ENCODE measurements at regions not wholly inside any gene's neighbourhood (a gene's known extent, or its start where the extent isn't known, plus 50 kb on each side); places are given as distances from the start of the nearest gene placed in this dataset.

- no peak overlapping the region for H3K4me3 ChIP-seq (replicated peaks; ENCODE audit: low read depth, low read length)
- no peak for TF ChIP-seq CTCF (IDR thresholded peaks at IDR 0.05; ENCODE audit: low read depth, low read length, missing control alignments)
- DNase-seq (ENCODE audit: extremely low read depth, low read depth) = no peak
These were observed 98.0 kb upstream of the RORA start for GRCh38 chr15:61327019-61327631.

GRCh38 chr15:61319892-61320291 is 90.8 kb upstream of the RORA start:
- TF ChIP-seq CTCF (IDR thresholded peaks at IDR 0.05; ENCODE audit: low read depth, low read length, missing control alignments) = no peak
- no peak overlapping the region for H3K4me3 ChIP-seq (replicated peaks; ENCODE audit: low read depth, low read length)
- DNase-seq (ENCODE audit: extremely low read depth, low read depth) = no peak

DNA sequence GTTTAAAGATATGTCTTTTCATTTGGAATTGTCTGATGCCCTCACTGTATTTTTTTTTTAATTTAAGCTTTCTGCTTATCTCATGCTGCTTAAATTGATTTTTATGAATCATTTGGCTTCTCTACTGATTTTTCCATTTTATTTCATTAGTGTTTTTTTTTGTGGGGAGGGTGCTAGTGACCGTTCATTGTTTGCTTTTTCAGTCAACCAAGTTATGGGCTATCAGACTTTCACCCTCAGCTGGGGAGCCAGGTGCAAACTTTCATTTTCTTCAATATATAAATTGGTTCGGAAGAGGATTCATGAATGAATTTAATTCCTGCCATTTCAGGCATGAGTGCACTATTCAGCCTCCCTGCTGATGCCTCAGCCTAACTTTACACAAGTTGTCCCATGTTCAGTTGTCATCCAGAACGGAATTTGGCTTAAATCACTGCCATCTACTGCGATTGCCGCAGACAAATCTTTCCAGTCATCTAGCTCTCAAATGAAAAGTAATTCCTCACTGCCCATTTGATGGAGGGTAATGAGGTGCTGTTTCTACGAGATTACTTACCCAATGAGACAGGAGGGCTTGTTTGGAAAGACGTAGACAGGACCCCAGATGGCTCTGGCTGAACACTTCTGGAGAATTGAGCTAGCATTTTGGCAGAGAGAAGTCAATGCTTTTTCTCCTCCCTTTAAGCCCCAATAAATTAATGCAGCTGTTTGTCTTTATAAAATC is 89.9 kb upstream of the RORA start:
- no peak overlapping the region for H3K4me3 ChIP-seq (replicated peaks; ENCODE audit: low read depth, low read length)
- no peak for DNase-seq (ENCODE audit: extremely low read depth, low read depth)
- TF ChIP-seq CTCF (IDR thresholded peaks at IDR 0.05; ENCODE audit: low read depth, low read length, missing control alignments) = no peak

- no peak for TF ChIP-seq CTCF (IDR thresholded peaks at IDR 0.05; ENCODE audit: low read depth, low read length, missing control alignments)
- no peak overlapping the region for H3K4me3 ChIP-seq (replicated peaks; ENCODE audit: low read depth, low read length)
- no peak for DNase-seq (ENCODE audit: extremely low read depth, low read depth)
These were observed 89.2 kb upstream of the RORA start for GRCh38 chr15:61318301-61318700.

- no peak for TF ChIP-seq CTCF (IDR thresholded peaks at IDR 0.05; ENCODE audit: low read depth, low read length, missing control alignments)
- no peak for DNase-seq (ENCODE audit: extremely low read depth, low read depth)
These were observed 86.4 kb upstream of the RORA start for GRCh38 chr15:61315471-61315870.

DNA sequence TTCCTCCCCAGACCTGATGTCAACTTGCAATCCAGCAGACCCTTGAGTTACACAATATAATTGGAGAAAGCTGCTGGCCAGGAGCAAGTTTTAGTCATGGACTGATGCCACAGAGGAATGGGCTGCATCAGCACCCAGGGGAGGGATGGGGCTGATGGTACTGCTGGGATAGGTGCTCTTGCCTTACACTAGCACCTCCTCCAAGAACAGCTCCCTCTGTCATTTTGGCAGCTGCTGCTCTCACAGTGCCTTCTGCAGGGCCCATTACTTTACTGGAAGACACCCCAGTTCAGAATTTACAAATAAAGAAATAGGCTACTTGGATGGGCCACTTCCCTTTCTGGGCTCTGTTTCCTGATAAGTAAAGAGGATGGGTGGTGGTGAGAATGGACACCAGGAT is 85.3 kb upstream of the RORA start:
- TF ChIP-seq CTCF (IDR thresholded peaks at IDR 0.05; ENCODE audit: low read depth, low read length, missing control alignments) = no peak
- DNase-seq (ENCODE audit: extremely low read depth, low read depth) = no peak
- no peak overlapping the region for H3K4me3 ChIP-seq (replicated peaks; ENCODE audit: low read depth, low read length)

More at GRCh38 chr15:61315471-61315870, 86.4 kb upstream of the RORA start:
- no peak overlapping the region for H3K4me3 ChIP-seq (replicated peaks; ENCODE audit: low read depth, low read length)

All from HFF-Myc (cell line).